H1 (cell line): ENCODE measurements at regions not wholly inside any gene's neighbourhood (a gene's known extent, or its start where the extent isn't known, plus 50 kb on each side); places are given as distances from the start of the nearest gene placed in this dataset.
A peak's percentile ranks its signal among the peaks of the same experiment; 100 is the strongest.

Experiments used
- CTCF ChIA-PET: fragments of 300-600 bp; sonication (Branson Sonifier 250); formaldehyde crosslinking; loops from one replicate; lab custom pipeline; 2021; ENCODE audit not compliant: partially characterized antibody; lab: Charles Lee
- POLR2A ChIA-PET: fragments of 300-600 bp; sonication (Branson Sonifier 250); formaldehyde crosslinking; loops from one replicate; lab custom pipeline; 2021; ENCODE audit warnings: inconsistent platforms; ENCODE audit not compliant: partially characterized antibody; lab: Charles Lee
- DNase-seq, 2 experiments: peaks; one replicate each; pipeline versions ENCODE4 v3.0.0 to v3.0.0-alpha.2; 2010 to 2022; ENCODE audit warnings: low spot score in 2 of 2, low read depth in 1 of 2, mixed read lengths in 1 of 2
- FAIRE-seq: peaks from 2 replicates; lab custom pipeline; 2011; peaks lifted over from hg19 to GRCh38; lab: Jason Lieb, UNC
- H2AFZ ChIP-seq: 2 replicates; pipeline ENCODE4 v1.8.1; 2012; ENCODE audit warnings: low read length, inconsistent platforms
- H2AK5ac ChIP-seq: 2 replicates; pipeline ENCODE4 v1.6.1; 2013; ENCODE audit warnings: low read depth, low read length
- H2BK120ac ChIP-seq: replicated peaks from 2 replicates; pipeline ENCODE3; 2013; ENCODE audit warnings: low read depth, low read length, inconsistent platforms
- H2BK12ac ChIP-seq: 2 replicates; pipeline ENCODE4 v1.6.1; 2013; ENCODE audit warnings: low read depth, low read length
- H2BK15ac ChIP-seq: 2 replicates; pipeline ENCODE4 v1.6.1; 2013; ENCODE audit warnings: low read length
- H2BK20ac ChIP-seq: 2 replicates; pipeline ENCODE4 v1.6.1; 2013; ENCODE audit warnings: low read length
- H2BK5ac ChIP-seq: 2 replicates; pipeline ENCODE4 v1.6.1; 2013; ENCODE audit warnings: low read depth, low read length
- H3K14ac ChIP-seq: 2 replicates; pipeline ENCODE4 v1.6.1; 2013; ENCODE audit warnings: inconsistent platforms; ENCODE audit not compliant: insufficient read length
- H3K18ac ChIP-seq: 2 replicates; pipeline ENCODE4 v1.6.1; 2013; ENCODE audit warnings: low read length; ENCODE audit errors: extremely low read depth
- H3K23ac ChIP-seq: 2 replicates; pipeline ENCODE4 v1.6.1; 2013; ENCODE audit warnings: inconsistent platforms; ENCODE audit not compliant: insufficient read length
- H3K23me2 ChIP-seq: 2 replicates; pipeline ENCODE4 v1.6.1; 2013; ENCODE audit warnings: low read depth, low read length
- H3K27ac ChIP-seq: 2 replicates; pipeline ENCODE4 v1.6.1; 2011; ENCODE audit warnings: low read depth, low read length, inconsistent platforms
- H3K27me3 ChIP-seq, 4 experiments: replicated peaks in 1 of 4; 1 replicate in 1 of 4; 2 replicates in 3 of 4; pipeline versions ENCODE4 v1.6.1 to v1.8.1; 2011 to 2013; ENCODE audit warnings: low read length in 3 of 4, mild to moderate bottlenecking in 3 of 4, inconsistent platforms in 2 of 4, mixed read lengths in 2 of 4, moderate library complexity in 1 of 4; ENCODE audit not compliant: control insufficient read depth in 3 of 4, insufficient read depth in 3 of 4; ENCODE audit errors: extremely low read depth in 1 of 4
- H3K36me3 ChIP-seq, 4 experiments: 2 replicates each; pipeline versions ENCODE4 v1.6.1 to v1.8.1; 2011 to 2013; ENCODE audit warnings: mild to moderate bottlenecking in 4 of 4, low read length in 3 of 4, moderate library complexity in 2 of 4, control low read depth in 1 of 4, inconsistent platforms in 1 of 4; ENCODE audit not compliant: insufficient read depth in 4 of 4, control insufficient read depth in 2 of 4
- H3K4ac ChIP-seq: replicated peaks from 2 replicates; pipeline ENCODE3; 2013; ENCODE audit warnings: low read length, low read depth, mixed read lengths, inconsistent platforms; ENCODE audit not compliant: insufficient read length
- H3K4me1 ChIP-seq, 4 experiments: replicated peaks in 1 of 4; 1 replicate in 1 of 4; 2 replicates in 3 of 4; pipeline versions ENCODE4 v1.6.1 to v1.8.1; 2011 to 2013; ENCODE audit warnings: low read length in 3 of 4, inconsistent platforms in 2 of 4, mixed read lengths in 1 of 4; ENCODE audit not compliant: insufficient read depth in 4 of 4, control insufficient read depth in 3 of 4
- H3K4me2 ChIP-seq, 2 experiments: 2 replicates each; pipeline versions ENCODE4 v1.6.1 to v1.8.1; 2011 to 2013; ENCODE audit warnings: low read depth in 2 of 2, low read length in 2 of 2, control low read depth in 1 of 2, inconsistent platforms in 1 of 2, mild to moderate bottlenecking in 1 of 2; ENCODE audit not compliant: insufficient read depth in 1 of 2
- H3K4me3 ChIP-seq, 4 experiments: fragments of 200-600, 300-600 bp in 1 of 4; sonication (generic), shearing (Covaris generic), sonication (Bioruptor Twin) in 1 of 4; 2 replicates each; pipeline versions ENCODE4 v1.5.1 to v1.8.1; 2011 to 2016; ENCODE audit warnings: low read length in 4 of 4, low read depth in 3 of 4, control low read depth in 2 of 4, inconsistent platforms in 2 of 4, mild to moderate bottlenecking in 2 of 4, mixed read lengths in 1 of 4, moderate library complexity in 1 of 4; ENCODE audit not compliant: insufficient read depth in 2 of 4; ENCODE audit errors: extremely low read depth in 1 of 4
- H3K56ac ChIP-seq: replicated peaks from 2 replicates; pipeline ENCODE3; 2013; ENCODE audit warnings: low read depth, mild to moderate bottlenecking, mixed read lengths, low read length, inconsistent platforms; ENCODE audit not compliant: insufficient read length
- H3K79me1 ChIP-seq: 2 replicates; pipeline ENCODE4 v1.6.1; 2013; ENCODE audit warnings: low read depth, low read length, control low read depth
- H3K79me2 ChIP-seq, 2 experiments: 2 replicates each; pipeline versions ENCODE4 v1.6.1 to v1.8.1; 2012 to 2013; ENCODE audit warnings: low read length in 2 of 2, mild to moderate bottlenecking in 2 of 2, inconsistent platforms in 1 of 2; ENCODE audit not compliant: insufficient read depth in 2 of 2, control insufficient read depth in 1 of 2
- H3K9ac ChIP-seq, 4 experiments: replicated peaks in 1 of 4; 1 replicate in 1 of 4; 2 replicates in 3 of 4; pipeline versions ENCODE4 v1.6.1 to v1.8.1; 2011 to 2013; ENCODE audit warnings: low read depth in 3 of 4, low read length in 3 of 4, control low read depth in 2 of 4, mild to moderate bottlenecking in 2 of 4, moderate library complexity in 2 of 4, inconsistent platforms in 1 of 4; ENCODE audit errors: extremely low read depth in 1 of 4
- H3K9me3 ChIP-seq, 2 experiments: 2 replicates each; pipeline versions ENCODE4 v1.6.1 to v1.8.1; 2012 to 2013; ENCODE audit warnings: mild to moderate bottlenecking in 2 of 2, moderate library complexity in 2 of 2, control low read depth in 1 of 2, inconsistent platforms in 1 of 2, low read depth in 1 of 2, low read length in 1 of 2, mixed read lengths in 1 of 2; ENCODE audit not compliant: insufficient read depth in 2 of 2
- H4K20me1 ChIP-seq, 2 experiments: replicated peaks in 1 of 2; 2 replicates each; pipeline versions ENCODE3 to v1.8.1; 2011 to 2013; ENCODE audit warnings: inconsistent platforms in 2 of 2, low read length in 2 of 2, mild to moderate bottlenecking in 1 of 2; ENCODE audit not compliant: insufficient read depth in 2 of 2, control insufficient read depth in 1 of 2
- H4K5ac ChIP-seq: 2 replicates; pipeline ENCODE4 v1.6.1; 2013; ENCODE audit warnings: low read length, low read depth, mixed read lengths, inconsistent platforms; ENCODE audit not compliant: insufficient read length
- H4K8ac ChIP-seq: 2 replicates; pipeline ENCODE4 v1.8.0; 2013; ENCODE audit warnings: mild to moderate bottlenecking, moderate library complexity, low read length, inconsistent platforms; ENCODE audit not compliant: insufficient read depth; ENCODE audit errors: extremely low read depth
- H4K91ac ChIP-seq: replicated peaks from 2 replicates; pipeline ENCODE3; 2013; ENCODE audit warnings: low read length, mixed read lengths, inconsistent platforms; ENCODE audit not compliant: insufficient read length
- RAD21 ChIP-seq, 2 experiments: IDR thresholded peaks in 1 of 2; conservative IDR thresholded peaks in 1 of 2; 2 replicates each; pipeline ENCODE4 v1.6.1; 2011; ENCODE audit warnings: low read depth in 2 of 2, low read length in 2 of 2, improper control_type of control experiment in 1 of 2, inconsistent platforms in 1 of 2, mild to moderate bottlenecking in 1 of 2, moderate library complexity in 1 of 2
- TAF1 ChIP-seq: IDR thresholded peaks from 2 replicates; pipeline ENCODE4 v1.6.1; 2011; ENCODE audit warnings: mild to moderate bottlenecking, low read depth, low read length
- WGBS, 2 experiments: shearing (Covaris generic) in 1 of 2; methylation state at CpG; one replicate each; pipeline versions ENCODE4 v1.1.6 to v1.1.7; 2013 to 2015; ENCODE audit warnings: low lambda C conversion rate in 2 of 2, mixed read lengths in 2 of 2, inconsistent platforms in 1 of 2, low coverage in 1 of 2, missing lambda C conversion rate in 1 of 2; ENCODE audit not compliant: insufficient replicate concordance in 2 of 2, insufficient coverage in 1 of 2, insufficient read length in 1 of 2; ENCODE audit errors: extremely low coverage in 1 of 2, missing lambda C conversion rate in 1 of 2; 5-methylcytosine and 5-hydroxymethylcytosine counted together

GRCh38 chr1:82059959-82060358 lies 259.2 kb downstream of the ADGRL2 start:
- Histone ChIP-seq H3K27ac (no peak overlapping the region), H2BK5ac (no peak overlapping the region), H2BK20ac (no peak overlapping the region), H3K36me3 (no peaks in the 10 kb centered on the region), H4K91ac (no peak overlapping the region), H3K79me1 (no peaks in the 10 kb centered on the region), H3K4me3 (no peak overlapping the region), H3K9ac (no peak overlapping the region), H2BK15ac (no peak overlapping the region), H3K9me3 (no peaks in the 10 kb centered on the region), H3K14ac (no peak overlapping the region), H4K5ac (no peak overlapping the region), H3K56ac (no peak overlapping the region), H3K23me2 (no peaks in the 10 kb centered on the region), H3K4ac (no peak overlapping the region), H3K27me3 (no peaks in the 10 kb centered on the region), H3K23ac (no peak overlapping the region), H2BK12ac (no peak overlapping the region), H2AK5ac (no peak overlapping the region), H2BK120ac (no peak overlapping the region), H3K4me1 (peaks cover 0 to 3% (median 0%) of the 10 kb centered on the region in 4 experiments; a peak in 1 of 7 replicates), H3K4me2 (no peak overlapping the region), H4K8ac (no peak overlapping the region), H3K18ac (no peak overlapping the region), H4K20me1 (no peaks in the 10 kb centered on the region), H2AFZ (no peak overlapping the region), H3K79me2 (no peaks in the 10 kb centered on the region)
- ChIA-PET POLR2A (no interaction called here), CTCF (no interaction called here)
- WGBS, 2 experiments, result 90% methylated on average over 3 of the region's 3 CpGs; no CpG with 5 or more reads in 1 of the 2 experiments
- DNase-seq (no peak), FAIRE-seq (no peak)
- TF ChIP-seq RAD21 (IDR thresholded peaks at IDR 0.05 in 1 of 2, conservative IDR thresholded peaks at IDR 0.05 in 1 of 2; ENCODE audit: low read depth in 2 of 2, low read length in 2 of 2), result peak; percentile 18 to 23; a peak in 3 of 4 replicates
- no peak for TF ChIP-seq TAF1
